ENCODE measurements at regions not wholly inside any gene's neighbourhood (a gene's known extent, or its start where the extent isn't known, plus 50 kb on each side); places are given as distances from the start of the nearest gene placed in this dataset.

DNA sequence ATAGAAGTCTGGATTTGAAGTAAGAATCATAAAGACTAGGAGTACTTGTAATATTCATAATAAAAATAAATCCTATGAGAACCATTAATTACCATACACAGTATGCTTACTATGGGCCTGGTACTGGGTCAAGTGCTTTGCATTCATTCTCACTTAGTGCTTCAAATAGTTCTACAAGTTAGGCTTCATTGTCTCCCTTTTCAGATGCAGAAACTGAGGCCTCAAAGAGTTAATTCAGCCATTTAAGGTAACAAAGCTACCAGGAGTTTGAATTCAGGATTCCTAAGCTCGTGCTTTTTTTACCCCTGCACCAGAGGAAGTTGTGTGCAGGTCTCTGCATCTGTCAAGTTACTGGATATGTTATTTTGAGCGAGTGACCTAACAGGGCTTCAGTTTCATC is 1098.4 kb upstream of the EEF2KMT start:
- TF ChIP-seq, protein P1, sequence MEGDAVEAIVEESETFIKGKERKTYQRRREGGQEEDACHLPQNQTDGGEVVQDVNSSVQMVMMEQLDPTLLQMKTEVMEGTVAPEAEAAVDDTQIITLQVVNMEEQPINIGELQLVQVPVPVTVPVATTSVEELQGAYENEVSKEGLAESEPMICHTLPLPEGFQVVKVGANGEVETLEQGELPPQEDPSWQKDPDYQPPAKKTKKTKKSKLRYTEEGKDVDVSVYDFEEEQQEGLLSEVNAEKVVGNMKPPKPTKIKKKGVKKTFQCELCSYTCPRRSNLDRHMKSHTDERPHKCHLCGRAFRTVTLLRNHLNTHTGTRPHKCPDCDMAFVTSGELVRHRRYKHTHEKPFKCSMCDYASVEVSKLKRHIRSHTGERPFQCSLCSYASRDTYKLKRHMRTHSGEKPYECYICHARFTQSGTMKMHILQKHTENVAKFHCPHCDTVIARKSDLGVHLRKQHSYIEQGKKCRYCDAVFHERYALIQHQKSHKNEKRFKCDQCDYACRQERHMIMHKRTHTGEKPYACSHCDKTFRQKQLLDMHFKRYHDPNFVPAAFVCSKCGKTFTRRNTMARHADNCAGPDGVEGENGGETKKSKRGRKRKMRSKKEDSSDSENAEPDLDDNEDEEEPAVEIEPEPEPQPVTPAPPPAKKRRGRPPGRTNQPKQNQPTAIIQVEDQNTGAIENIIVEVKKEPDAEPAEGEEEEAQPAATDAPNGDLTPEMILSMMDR (IDR thresholded peaks at IDR 0.05), result no peak
- no peak for TF ChIP-seq POLR2A (IDR thresholded peaks at IDR 0.05)

Data from heart left ventricle (tissue), 13 donors.